OCI-LY7 (cell line): ENCODE measurements at regions not wholly inside any gene's neighbourhood (a gene's known extent, or its start where the extent isn't known, plus 50 kb on each side); places are given as distances from the start of the nearest gene placed in this dataset.

ENCODE experiments used
- BruUV-seq: library from RNA; stranded (reverse); fragments of 400-500 nt; replicated peaks from 2 replicates; lab custom pipeline; 2021; lab: Mats Ljungman, UMichigan
- CTCF ChIA-PET: fragments of 300-600 bp; sonication (Branson Sonifier 250); formaldehyde crosslinking; loops from one replicate; lab custom pipeline; 2022; ENCODE audit warnings: antibody characterized with exemption; ENCODE audit not compliant: unreplicated experiment; lab: Charles Lee
- POLR2A ChIA-PET: fragments of 300-600 bp; sonication (Branson Sonifier 250); formaldehyde crosslinking; loops from one replicate; lab custom pipeline; 2022; ENCODE audit warnings: antibody characterized with exemption; lab: Charles Lee
- DNase-seq: peaks from one replicate; pipeline ENCODE4 v3.0.0-alpha.2; 2015; ENCODE audit warnings: low spot score
- H2AFZ ChIP-seq: fragments of 200-600 bp; sonication (generic), shearing (Covaris generic); 2 replicates; pipeline ENCODE4 v1.6.1; 2014; ENCODE audit warnings: mild to moderate bottlenecking, antibody characterized with exemption, low read length, moderate library complexity
- H3K27ac ChIP-seq: fragments of 200-600 bp; sonication (generic); 2 replicates; pipeline ENCODE4 v1.5.1; 2014; ENCODE audit warnings: mixed run types, low read depth, mild to moderate bottlenecking, moderate library complexity, low read length, inconsistent platforms; ENCODE audit not compliant: poor library complexity, severe bottlenecking
- H3K36me3 ChIP-seq: fragments of 200-600 bp; sonication (generic); 2 replicates; pipeline ENCODE4 v1.6.1; 2014; ENCODE audit warnings: mild to moderate bottlenecking, antibody characterized with exemption, low read length, moderate library complexity, mixed read lengths; ENCODE audit not compliant: insufficient read depth
- H3K4me1 ChIP-seq: fragments of 200-600 bp; sonication (generic); 2 replicates; pipeline ENCODE4 v1.5.1; 2014; ENCODE audit warnings: mild to moderate bottlenecking, low read length; ENCODE audit not compliant: insufficient read depth, poor library complexity, severe bottlenecking
- H3K4me2 ChIP-seq: fragments of 200-600 bp; sonication (generic); 2 replicates; pipeline ENCODE4 v1.6.1; 2014; ENCODE audit warnings: mild to moderate bottlenecking, low read length
- H3K4me3 ChIP-seq: fragments of 200-600 bp; sonication (generic); 2 replicates; pipeline ENCODE4 v1.5.1; 2014; ENCODE audit warnings: mild to moderate bottlenecking, low read depth, low read length; ENCODE audit not compliant: poor library complexity, severe bottlenecking
- H3K79me2 ChIP-seq: fragments of 200-600 bp; sonication (generic); 2 replicates; pipeline ENCODE4 v1.6.1; 2016; ENCODE audit warnings: low read depth, mild to moderate bottlenecking, low read length, moderate library complexity, mixed read lengths; ENCODE audit not compliant: insufficient read depth
- H3K9me2 ChIP-seq: fragments of 200-600 bp; sonication (generic); 2 replicates; pipeline ENCODE4 v1.6.1; 2016; ENCODE audit warnings: mild to moderate bottlenecking, low read length, mixed read lengths; ENCODE audit not compliant: insufficient read depth
- H3K9me3 ChIP-seq: fragments of 200-600 bp; sonication (generic); 2 replicates; pipeline ENCODE4 v1.6.1; 2014; ENCODE audit warnings: mild to moderate bottlenecking, mixed run types, low read length, mixed read lengths
- H4K20me1 ChIP-seq: fragments of 200-600 bp; sonication (generic); 2 replicates; pipeline ENCODE4 v1.6.1; 2014; ENCODE audit warnings: mild to moderate bottlenecking, antibody characterized with exemption, low read length, moderate library complexity, mixed read lengths; ENCODE audit not compliant: insufficient read depth
- EZH2phosphoT487 ChIP-seq: fragments of 200-600 bp; sonication (generic); IDR thresholded peaks from 2 replicates; pipeline ENCODE4 v1.6.1; 2018; ENCODE audit warnings: low read depth, borderline replicate concordance, mild to moderate bottlenecking, mixed run types, antibody characterized with exemption, low read length, moderate library complexity, mixed read lengths
- intact Hi-C: fragments of 100-400 bp; cut with micrococcal nuclease; formaldehyde crosslinking; loops from one replicate; pipeline ENCODE4 v1.10.0; 2022; ENCODE audit not compliant: unreplicated experiment
- TF ChIP-seq, protein P1 (sequence below): fragments of 200-600 bp; sonication (generic); conservative IDR thresholded peaks from 2 replicates; pipeline ENCODE4 v1.5.1; 2014; ENCODE audit warnings: mild to moderate bottlenecking, antibody characterized with exemption, low read length, moderate library complexity, mixed read lengths

DNA sequence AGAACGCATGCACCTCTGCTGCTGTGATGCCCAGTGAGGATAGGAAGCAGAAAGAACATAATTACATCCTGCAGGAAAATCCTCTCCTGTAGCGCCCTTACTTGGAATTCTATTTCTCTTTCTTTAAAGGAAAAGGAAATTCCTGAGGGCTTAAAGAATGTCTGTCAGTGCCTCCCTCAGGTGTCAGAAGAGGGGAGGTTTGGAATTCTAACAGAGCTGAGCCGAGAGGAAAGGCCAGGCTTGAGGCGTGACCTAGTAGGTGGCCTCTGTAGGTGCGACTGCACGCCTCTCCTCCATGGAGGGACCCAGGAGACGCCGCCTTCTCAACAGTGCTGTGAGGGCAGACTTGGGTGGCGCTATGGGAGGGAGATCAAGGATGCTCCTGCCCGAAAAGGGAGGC, 55.9 kb upstream of the ERCC6L2 start:
- Histone ChIP-seq H2AFZ (no peak overlapping the region), H3K4me2 (no peak overlapping the region), H3K9me3 (no peaks in the 10 kb centered on the region), H3K9me2 (no peaks in the 10 kb centered on the region), H3K36me3 (no peaks in the 10 kb centered on the region), H3K79me2 (no peaks in the 10 kb centered on the region), H3K4me3 (no peak overlapping the region), H4K20me1 (no peaks in the 10 kb centered on the region), H3K4me1 (no peaks in the 10 kb centered on the region), H3K27ac (no peak overlapping the region)
- intact Hi-C loops: no loop called here
- no TSS peak for BruUV-seq
- ChIA-PET CTCF (no interaction called here), POLR2A (no interaction called here)
- TF ChIP-seq EZH2phosphoT487: no peak
- TF ChIP-seq, protein P1, sequence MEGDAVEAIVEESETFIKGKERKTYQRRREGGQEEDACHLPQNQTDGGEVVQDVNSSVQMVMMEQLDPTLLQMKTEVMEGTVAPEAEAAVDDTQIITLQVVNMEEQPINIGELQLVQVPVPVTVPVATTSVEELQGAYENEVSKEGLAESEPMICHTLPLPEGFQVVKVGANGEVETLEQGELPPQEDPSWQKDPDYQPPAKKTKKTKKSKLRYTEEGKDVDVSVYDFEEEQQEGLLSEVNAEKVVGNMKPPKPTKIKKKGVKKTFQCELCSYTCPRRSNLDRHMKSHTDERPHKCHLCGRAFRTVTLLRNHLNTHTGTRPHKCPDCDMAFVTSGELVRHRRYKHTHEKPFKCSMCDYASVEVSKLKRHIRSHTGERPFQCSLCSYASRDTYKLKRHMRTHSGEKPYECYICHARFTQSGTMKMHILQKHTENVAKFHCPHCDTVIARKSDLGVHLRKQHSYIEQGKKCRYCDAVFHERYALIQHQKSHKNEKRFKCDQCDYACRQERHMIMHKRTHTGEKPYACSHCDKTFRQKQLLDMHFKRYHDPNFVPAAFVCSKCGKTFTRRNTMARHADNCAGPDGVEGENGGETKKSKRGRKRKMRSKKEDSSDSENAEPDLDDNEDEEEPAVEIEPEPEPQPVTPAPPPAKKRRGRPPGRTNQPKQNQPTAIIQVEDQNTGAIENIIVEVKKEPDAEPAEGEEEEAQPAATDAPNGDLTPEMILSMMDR: no peak
- DNase-seq: no peak

DNA sequence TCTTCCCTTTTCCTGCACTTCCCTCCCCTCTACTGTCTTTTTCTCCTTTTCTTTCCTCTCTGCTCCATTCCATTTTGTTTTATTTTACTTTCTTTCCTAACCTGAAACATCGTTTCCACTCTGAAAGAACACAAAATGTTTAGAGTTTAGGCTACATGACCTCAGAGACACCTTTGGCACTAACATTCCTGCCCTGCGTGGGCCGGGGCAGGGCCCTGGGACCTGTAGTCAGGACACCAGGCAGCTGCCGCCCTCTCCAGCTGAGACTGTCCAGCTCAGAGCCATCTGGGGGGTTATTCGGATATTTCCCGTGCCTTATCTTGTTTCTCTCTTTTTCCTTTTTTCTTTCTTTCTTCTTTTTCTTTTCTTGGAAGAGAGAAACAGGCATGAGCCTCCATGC, 58.3 kb upstream of the ERCC6L2 start:
- Histone ChIP-seq H2AFZ (no peak overlapping the region), H3K4me2 (no peak overlapping the region), H3K9me2 (no peaks in the 10 kb centered on the region), H3K4me3 (no peak overlapping the region), H3K79me2 (no peaks in the 10 kb centered on the region), H4K20me1 (no peaks in the 10 kb centered on the region), H3K4me1 (no peaks in the 10 kb centered on the region), H3K9me3 (no peaks in the 10 kb centered on the region), H3K27ac (no peak overlapping the region), H3K36me3 (no peaks in the 10 kb centered on the region)
- no peak for DNase-seq
- TF ChIP-seq, protein P1: no peak
- TF ChIP-seq EZH2phosphoT487: no peak
- BruUV-seq: no TSS peak
- intact Hi-C loops: no loop called here
- CTCF ChIA-PET: no interaction called here
- POLR2A ChIA-PET: no interaction called here

DNA sequence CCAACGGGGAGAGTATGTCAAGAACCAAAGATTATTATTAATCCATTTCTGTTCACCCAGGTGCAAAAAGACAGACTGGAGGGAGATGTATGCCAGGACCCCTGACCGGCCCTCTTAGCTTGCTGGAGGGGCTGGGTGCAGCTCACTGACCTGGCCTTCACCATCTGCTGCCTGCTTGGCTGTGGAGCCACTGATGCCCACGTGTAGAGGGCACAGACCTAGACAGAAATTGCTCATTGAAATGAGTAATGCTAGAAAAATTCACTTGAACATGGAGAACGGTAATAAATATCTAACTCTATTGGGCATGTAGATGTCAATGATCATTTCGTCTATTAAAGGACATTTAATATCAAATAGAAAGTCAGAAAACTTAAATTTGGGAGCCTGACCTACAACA, 58.8 kb upstream of the ERCC6L2 start:
- H3K4me2 ChIP-seq: no peak overlapping the region
- TF ChIP-seq, protein P1: no peak
- no peak for TF ChIP-seq EZH2phosphoT487
- H3K79me2 ChIP-seq: no peaks in the 10 kb centered on the region
- no peaks in the 10 kb centered on the region for H3K36me3 ChIP-seq
- no TSS peak for BruUV-seq
- no peaks in the 10 kb centered on the region for H3K4me1 ChIP-seq
- no peak overlapping the region for H2AFZ ChIP-seq
- H3K9me2 ChIP-seq: no peaks in the 10 kb centered on the region
- no peaks in the 10 kb centered on the region for H3K9me3 ChIP-seq
- H3K4me3 ChIP-seq: no peak overlapping the region
- ChIA-PET POLR2A (no interaction called here), CTCF (no interaction called here)
- no peaks in the 10 kb centered on the region for H4K20me1 ChIP-seq
- intact Hi-C loops: no loop called here
- no peak overlapping the region for H3K27ac ChIP-seq
- DNase-seq: no peak
